BLaER1 treated with 17β-estradiol and CSF1 and Interleukin-3, amounts not matched to agents 10 nM and 100 nM (cell line): ENCODE measurements at regions not wholly inside any gene's neighbourhood (a gene's known extent, or its start where the extent isn't known, plus 50 kb on each side); places are given as distances from the start of the nearest gene placed in this dataset.

Source experiments
- H3K27ac ChIP-seq, 11 experiments: shearing (Covaris generic); formaldehyde crosslinking; 2 replicates each; pipeline ENCODE4 v1.8.1; 2022
- H3K27me3 ChIP-seq, 11 experiments: shearing (Covaris generic); formaldehyde crosslinking; 2 replicates each; pipeline ENCODE4 v1.8.1; 2022
- H3K36me3 ChIP-seq, 11 experiments: shearing (Covaris generic); formaldehyde crosslinking; 2 replicates each; pipeline ENCODE4 v1.8.1; 2022
- H3K4me1 ChIP-seq, 10 experiments: shearing (Covaris generic); formaldehyde crosslinking; 2 replicates each; pipeline ENCODE4 v1.8.1; 2022
- H3K4me2 ChIP-seq, 11 experiments: shearing (Covaris generic); formaldehyde crosslinking; 2 replicates each; pipeline ENCODE4 v1.8.1; 2022
- H3K4me3 ChIP-seq, 10 experiments: shearing (Covaris generic); formaldehyde crosslinking; 2 replicates each; pipeline ENCODE4 v1.8.1; 2022
- H3K9ac ChIP-seq, 11 experiments: shearing (Covaris generic); formaldehyde crosslinking; 2 replicates each; pipeline ENCODE4 v1.8.1; 2022
- H3K9me3 ChIP-seq, 11 experiments: shearing (Covaris generic); formaldehyde crosslinking; replicated peaks in 1 of 11; 2 replicates each; pipeline ENCODE4 v1.8.1; 2022
- H4K20me1 ChIP-seq, 11 experiments: shearing (Covaris generic); formaldehyde crosslinking; 2 replicates each; pipeline ENCODE4 v1.8.1; 2022
- Cebpa-rat ChIP-seq, 11 experiments: shearing (Covaris generic); IDR thresholded peaks; 2 replicates each; pipeline ENCODE4 v1.8.1; 2022

DNA sequence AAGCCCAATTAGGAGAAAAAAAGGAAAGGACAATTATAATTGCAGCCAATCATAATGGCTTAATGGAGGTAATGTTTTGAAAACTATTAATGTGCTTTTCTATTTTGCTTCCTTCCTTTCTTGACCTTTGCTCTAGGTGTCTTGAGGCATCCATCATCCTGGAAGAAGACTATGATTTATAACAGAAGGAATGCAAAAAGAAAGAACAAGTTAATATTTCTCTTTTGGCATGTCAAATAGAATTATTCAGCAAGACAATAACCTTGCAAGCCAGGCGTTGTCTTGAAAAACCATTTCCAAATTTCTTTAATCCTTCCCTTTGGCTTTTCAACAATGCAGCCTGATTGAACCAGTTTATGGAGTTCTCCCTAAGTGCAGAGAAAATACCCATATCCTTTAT is 107.7 kb upstream of the USP24 start:
- Histone ChIP-seq H3K27ac (no peak overlapping the region), H3K4me2 (no peak overlapping the region), H3K4me3 (no peak overlapping the region)

DNA sequence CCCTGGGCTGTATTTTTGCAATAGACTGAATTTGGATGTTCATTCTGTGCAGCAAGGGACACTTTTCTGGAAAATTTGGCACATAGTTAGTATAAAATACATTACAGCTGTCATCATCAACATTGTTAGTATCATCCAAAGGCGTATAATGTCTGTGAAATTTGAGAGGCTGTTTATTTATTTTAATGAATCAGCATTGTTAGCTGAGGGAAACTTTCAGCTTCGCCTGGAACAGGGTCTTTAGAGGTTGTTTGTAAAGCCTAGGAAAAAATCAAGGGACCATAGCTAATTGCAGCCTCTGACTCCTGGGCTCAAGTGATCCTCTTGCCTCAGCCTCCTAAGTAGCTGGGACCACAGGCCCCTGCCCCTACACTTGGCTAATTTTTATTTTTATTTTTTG is 106.8 kb upstream of the USP24 start:
- Histone ChIP-seq H3K27ac (no peak overlapping the region), H3K27me3 (no peaks in the 10 kb centered on the region; a peak in 1 of 22 replicates), H3K9me3 (no peaks in the 10 kb centered on the region), H3K4me2 (no peak overlapping the region), H3K9ac (no peak overlapping the region), H3K36me3 (no peaks in the 10 kb centered on the region), H4K20me1 (no peaks in the 10 kb centered on the region; a peak in 1 of 22 replicates), H3K4me3 (no peak overlapping the region), H3K4me1 (peaks cover 15 to 24% (median 19%) of the 10 kb centered on the region in 10 experiments)
- no peak for TF ChIP-seq Cebpa-rat (IDR thresholded peaks at IDR 0.05)

More for the DNA sequence above, 107.7 kb upstream of the USP24 start:
- no peak for TF ChIP-seq Cebpa-rat (IDR thresholded peaks at IDR 0.05)
- Histone ChIP-seq H3K4me1 (peaks cover 6 to 15% (median 10%) of the 10 kb centered on the region in 10 experiments), H3K27me3 (no peaks in the 10 kb centered on the region; a peak in 1 of 22 replicates), H3K9me3 (no peaks in the 10 kb centered on the region), H4K20me1 (no peaks in the 10 kb centered on the region; a peak in 1 of 22 replicates), H3K36me3 (no peaks in the 10 kb centered on the region), H3K9ac (no peak overlapping the region)

DNA sequence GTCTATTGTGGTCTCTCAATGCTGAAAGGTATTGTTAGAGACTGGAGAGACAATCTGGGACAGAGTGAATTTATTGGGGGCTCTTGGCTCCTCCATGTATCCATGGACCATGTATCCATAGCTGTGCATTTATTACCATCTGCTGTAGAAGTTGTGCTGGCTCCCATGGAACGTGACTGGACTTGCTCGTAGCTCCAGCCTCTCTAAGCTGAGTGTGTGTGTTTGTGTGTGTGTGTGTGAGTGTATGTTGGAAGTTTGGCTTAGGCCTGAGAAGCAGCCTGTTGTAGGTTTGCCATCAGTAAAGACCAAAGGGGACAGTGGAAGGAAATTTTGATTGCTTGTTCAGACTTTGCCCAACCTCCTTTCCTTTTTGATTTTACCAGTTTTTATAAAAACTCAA is 105.7 kb upstream of the USP24 start:
- Histone ChIP-seq H3K36me3 (no peaks in the 10 kb centered on the region), H3K9me3 (no peaks in the 10 kb centered on the region), H3K4me1 (peaks cover 24 to 33% (median 28%) of the 10 kb centered on the region in 10 experiments), H3K9ac (no peak overlapping the region), H3K4me3 (no peak overlapping the region), H4K20me1 (no peaks in the 10 kb centered on the region; a peak in 1 of 22 replicates), H3K4me2 (no peak overlapping the region), H3K27me3 (no peaks in the 10 kb centered on the region; a peak in 1 of 22 replicates), H3K27ac (no peak overlapping the region)
- no peak for TF ChIP-seq Cebpa-rat (IDR thresholded peaks at IDR 0.05)

DNA sequence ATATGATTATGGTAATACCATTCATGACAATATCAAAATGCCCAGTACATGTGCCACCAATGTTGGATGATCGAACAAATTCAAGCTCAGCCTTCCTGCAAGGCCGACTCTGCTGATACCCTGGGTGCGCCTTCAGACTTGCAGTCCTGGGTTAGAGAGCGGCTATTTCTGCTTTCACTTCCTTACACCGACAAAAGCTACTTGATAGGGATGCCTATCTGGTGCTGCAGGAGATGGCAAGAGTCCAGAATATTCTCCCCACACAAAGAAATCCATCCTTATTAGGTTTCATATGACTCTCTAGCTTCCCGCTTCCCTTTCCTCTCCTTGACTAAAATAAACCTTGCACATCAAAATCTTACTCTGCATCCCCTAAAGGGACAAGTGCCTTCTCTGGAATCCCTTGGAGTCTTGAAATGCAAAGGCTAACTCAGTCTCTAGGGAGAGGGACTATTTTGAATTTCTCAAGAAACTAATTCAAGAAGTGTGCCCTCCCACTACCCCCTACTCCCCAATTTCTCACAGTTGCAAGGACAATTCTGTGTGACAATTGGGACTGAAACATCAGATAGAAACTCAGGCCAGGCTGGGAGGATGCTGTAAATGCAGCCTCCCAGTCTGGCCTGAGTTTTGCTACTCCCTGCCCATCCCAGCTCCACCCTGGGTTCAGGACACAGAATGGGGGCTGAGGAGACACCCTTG is 103.1 kb upstream of the USP24 start:
- Histone ChIP-seq H3K27ac (no peak overlapping the region), H3K4me1 (peaks cover 24 to 33% (median 29%) of the 10 kb centered on the region in 10 experiments), H3K27me3 (no peaks in the 10 kb centered on the region; a peak in 1 of 22 replicates), H3K9ac (no peak overlapping the region), H3K36me3 (no peaks in the 10 kb centered on the region), H3K4me2 (peak overlapping the region; percentile 45 to 81 (median 61); a peak in 21 of 22 replicates), H3K9me3 (0 out of 22 replicates have a peak, but pooled peaks cover 0 to 6% (median 0%) of the 10 kb centered on the region in 11 experiments), H4K20me1 (no peaks in the 10 kb centered on the region; a peak in 1 of 22 replicates), H3K4me3 (no peak overlapping the region)
- no peak for TF ChIP-seq Cebpa-rat (IDR thresholded peaks at IDR 0.05)

DNA sequence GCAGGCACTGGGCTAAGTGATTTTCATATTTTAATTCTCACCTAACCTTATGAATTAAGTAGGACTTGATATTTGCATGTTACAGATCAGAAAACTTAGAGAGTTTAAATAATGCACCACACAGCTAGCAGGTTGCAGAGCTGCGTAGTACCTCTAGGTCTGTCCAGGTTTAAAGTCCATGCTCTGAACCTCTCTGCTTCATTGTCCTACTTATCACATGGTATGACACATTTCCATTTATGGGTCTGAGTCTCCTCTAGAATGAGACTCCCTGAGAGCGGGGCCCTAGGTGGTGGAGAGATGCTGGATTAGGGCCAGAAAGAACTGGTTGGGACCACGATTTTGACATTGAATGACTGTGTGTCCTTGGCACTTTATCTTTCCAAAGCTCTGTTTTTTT is 102.5 kb upstream of the USP24 start:
- H3K4me2 ChIP-seq, result peak overlapping the region; percentile 45 to 81 (median 61)
- H3K4me1 ChIP-seq, result peaks cover 24 to 33% (median 29%) of the 10 kb centered on the region in 10 experiments
- no peak for TF ChIP-seq Cebpa-rat (IDR thresholded peaks at IDR 0.05)
- no peaks in the 10 kb centered on the region; a peak in 1 of 22 replicates for H4K20me1 ChIP-seq
- H3K27me3 ChIP-seq, result no peaks in the 10 kb centered on the region; a peak in 1 of 22 replicates
- H3K9me3 ChIP-seq, result 0 out of 22 replicates have a peak, but pooled peaks cover 0 to 6% (median 0%) of the 10 kb centered on the region in 11 experiments
- H3K4me3 ChIP-seq, result no peak overlapping the region
- H3K36me3 ChIP-seq, result no peaks in the 10 kb centered on the region
- no peak overlapping the region for H3K9ac ChIP-seq
- no peak overlapping the region for H3K27ac ChIP-seq

DNA sequence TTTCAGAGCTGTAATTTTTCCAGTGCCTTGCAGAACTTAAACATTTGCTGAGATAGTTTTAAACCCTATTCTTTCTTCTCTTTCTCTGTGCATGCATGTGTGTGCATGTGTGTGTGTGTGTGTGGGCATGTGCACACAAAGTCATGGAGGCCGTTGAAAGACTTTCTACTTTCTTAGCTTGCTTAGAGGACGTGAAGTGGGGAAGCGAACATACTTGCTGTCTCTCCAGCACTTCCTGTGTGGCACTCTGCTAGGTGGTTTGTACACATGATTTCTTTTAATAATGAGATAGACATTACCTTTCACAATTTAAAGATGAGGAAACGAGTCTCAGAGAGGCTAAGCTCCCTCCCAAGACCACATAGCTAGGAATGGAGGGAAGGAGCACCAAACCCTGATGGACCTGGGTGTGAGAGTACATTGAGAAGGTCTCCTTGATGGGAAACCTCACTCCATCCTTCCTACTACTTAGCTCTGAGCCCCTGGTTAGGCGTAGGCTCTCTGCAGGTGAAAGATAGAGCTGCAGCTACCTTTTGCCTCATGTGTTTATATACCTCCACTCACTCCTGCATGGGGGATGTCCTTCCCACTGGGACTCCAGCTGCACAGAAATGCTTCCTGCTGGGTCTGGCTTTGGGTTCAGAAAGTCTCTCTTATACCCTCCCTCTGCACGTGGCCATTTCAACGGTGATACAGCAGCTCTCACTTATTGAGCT is 101.9 kb upstream of the USP24 start:
- no peaks in the 10 kb centered on the region; a peak in 1 of 22 replicates for H4K20me1 ChIP-seq
- 0 out of 22 replicates have a peak, but pooled peaks cover 0 to 6% (median 0%) of the 10 kb centered on the region in 11 experiments for H3K9me3 ChIP-seq
- H3K4me3 ChIP-seq, result 0 out of 20 replicates have a peak overlapping the region, but pooled peaks of 1 of the 10 experiments have one; percentile 19
- H3K4me2 ChIP-seq, result peak overlapping the region; percentile 45 to 81 (median 61)
- H3K36me3 ChIP-seq, result no peaks in the 10 kb centered on the region
- no peak overlapping the region for H3K9ac ChIP-seq
- no peak for TF ChIP-seq Cebpa-rat (IDR thresholded peaks at IDR 0.05)
- no peaks in the 10 kb centered on the region; a peak in 1 of 22 replicates for H3K27me3 ChIP-seq
- peak overlapping the region in 2 of 11 experiments; percentile 3 to 11; a peak in 2 of 22 replicates for H3K27ac ChIP-seq
- H3K4me1 ChIP-seq, result peaks cover 24 to 33% (median 29%) of the 10 kb centered on the region in 10 experiments

DNA sequence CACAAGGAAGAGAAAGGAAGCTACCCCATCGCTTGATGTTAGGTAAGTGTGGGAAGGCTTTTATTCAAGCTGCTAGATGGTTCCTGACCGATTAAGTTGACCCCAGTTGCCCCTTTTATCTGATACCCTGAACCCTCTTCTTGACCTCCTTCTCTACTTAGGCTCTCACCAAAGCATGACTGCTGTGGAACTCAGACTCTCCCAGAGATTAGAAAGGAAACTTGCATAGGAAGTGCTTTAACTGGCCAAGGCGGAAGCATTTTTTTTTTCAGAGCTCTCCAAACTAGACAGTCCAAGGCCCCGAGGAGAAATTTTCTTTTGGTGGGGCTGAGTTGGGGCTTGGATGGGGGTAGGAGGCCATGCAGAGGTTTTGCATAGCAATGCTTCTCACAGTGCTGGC is 101.3 kb upstream of the USP24 start:
- no peaks in the 10 kb centered on the region; a peak in 1 of 22 replicates for H4K20me1 ChIP-seq
- H3K36me3 ChIP-seq, result no peaks in the 10 kb centered on the region
- peak overlapping the region in 2 of 11 experiments; percentile 3 to 11; a peak in 3 of 22 replicates for H3K27ac ChIP-seq
- no peak for TF ChIP-seq Cebpa-rat (IDR thresholded peaks at IDR 0.05)
- no peak overlapping the region for H3K9ac ChIP-seq
- 0 out of 20 replicates have a peak overlapping the region, but pooled peaks of 1 of the 10 experiments have one; percentile 19 for H3K4me3 ChIP-seq
- peak overlapping the region; percentile 45 to 81 (median 61) for H3K4me2 ChIP-seq
- H3K9me3 ChIP-seq, result 0 out of 22 replicates have a peak, but pooled peaks cover 0 to 6% (median 0%) of the 10 kb centered on the region in 11 experiments
- no peaks in the 10 kb centered on the region; a peak in 1 of 22 replicates for H3K27me3 ChIP-seq
- H3K4me1 ChIP-seq, result peaks cover 24 to 39% (median 29%) of the 10 kb centered on the region in 10 experiments

DNA sequence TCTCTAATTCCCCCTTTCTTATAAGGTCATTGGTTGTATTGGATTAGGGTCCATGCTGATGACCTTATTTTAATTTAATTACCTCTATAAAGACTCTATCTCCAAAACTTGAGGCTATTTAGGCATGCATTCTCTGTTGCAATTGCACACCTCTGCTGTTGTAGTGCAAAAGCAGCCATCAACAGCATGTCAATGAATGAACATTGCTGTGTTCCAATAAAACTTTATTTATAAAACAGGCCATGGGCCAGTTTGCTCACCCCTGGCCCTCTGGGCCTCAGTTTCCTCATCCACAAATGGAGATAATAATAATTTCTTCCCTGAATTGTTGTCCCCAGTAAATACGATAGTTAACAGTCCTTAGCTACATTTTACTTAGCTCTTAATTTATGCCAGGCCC is 100.4 kb upstream of the USP24 start:
- no peak for TF ChIP-seq Cebpa-rat (IDR thresholded peaks at IDR 0.05)
- Histone ChIP-seq H4K20me1 (peaks cover 0 to 5% (median 0%) of the 10 kb centered on the region in 11 experiments; a peak in 1 of 22 replicates), H3K27me3 (no peaks in the 10 kb centered on the region; a peak in 1 of 22 replicates)

DNA sequence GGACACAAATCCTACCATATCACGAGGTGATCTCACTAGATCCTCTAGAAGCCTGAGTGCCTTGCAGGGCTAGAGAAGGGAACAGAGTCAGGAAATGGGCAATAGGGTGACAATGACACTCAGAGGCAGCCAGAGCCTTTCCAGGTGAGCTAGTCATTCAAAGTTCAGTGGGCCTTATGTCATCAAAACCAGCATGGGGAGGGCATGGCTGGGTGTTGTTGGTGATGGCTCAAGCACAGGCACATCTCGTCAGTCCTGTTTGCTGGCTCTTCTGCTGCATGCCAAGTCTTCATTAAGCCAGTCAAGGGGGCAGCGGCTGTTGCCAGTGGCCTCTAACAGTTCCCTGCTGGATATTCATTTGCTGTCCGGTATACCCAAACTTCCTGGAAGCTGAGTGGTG is 99.6 kb upstream of the USP24 start:
- H3K4me3 ChIP-seq, result no peak overlapping the region
- H3K36me3 ChIP-seq, result no peaks in the 10 kb centered on the region
- peaks cover 0 to 5% (median 0%) of the 10 kb centered on the region in 11 experiments; a peak in 1 of 22 replicates for H4K20me1 ChIP-seq
- H3K4me2 ChIP-seq, result no peak overlapping the region
- H3K9me3 ChIP-seq, result 0 out of 22 replicates have a peak, but pooled peaks cover 0 to 6% (median 0%) of the 10 kb centered on the region in 11 experiments
- H3K27me3 ChIP-seq, result no peaks in the 10 kb centered on the region
- H3K4me1 ChIP-seq, result peaks cover 41 to 56% (median 46%) of the 10 kb centered on the region in 10 experiments
- TF ChIP-seq Cebpa-rat (IDR thresholded peaks at IDR 0.05), result no peak
- H3K9ac ChIP-seq, result no peak overlapping the region
- H3K27ac ChIP-seq, result no peak overlapping the region

More for the DNA sequence above, 100.4 kb upstream of the USP24 start:
- no peaks in the 10 kb centered on the region for H3K36me3 ChIP-seq
- no peak overlapping the region for H3K4me2 ChIP-seq
- peaks cover 33 to 48% (median 38%) of the 10 kb centered on the region in 10 experiments for H3K4me1 ChIP-seq
- no peak overlapping the region for H3K27ac ChIP-seq
- 0 out of 22 replicates have a peak, but pooled peaks cover 0 to 6% (median 0%) of the 10 kb centered on the region in 11 experiments for H3K9me3 ChIP-seq
- H3K9ac ChIP-seq, result no peak overlapping the region
- no peak overlapping the region for H3K4me3 ChIP-seq
